CD4-positive, alpha-beta memory T cell (primary cell): ENCODE measurements at regions not wholly inside any gene's neighbourhood (a gene's known extent, or its start where the extent isn't known, plus 50 kb on each side); places are given as distances from the start of the nearest gene placed in this dataset.

Experiments
- CTCF ChIA-PET: fragments of 350-600 bp; sonication (Branson Sonifier 250); formaldehyde crosslinking; loops from one replicate; lab custom pipeline; 2021; ENCODE audit warnings: inconsistent platforms; ENCODE audit not compliant: partially characterized antibody; lab: Charles Lee
- POLR2A ChIA-PET: fragments of 350-600 bp; sonication (Branson Sonifier 250); formaldehyde crosslinking; loops from one replicate; lab custom pipeline; 2021; ENCODE audit not compliant: partially characterized antibody; lab: Charles Lee
- DNase-seq, 5 donors: peaks; one replicate each; pipeline versions ENCODE4 v3.0.0 to v3.0.0-alpha.2; 2020 to 2022; ENCODE audit warnings: mixed read lengths in 1 of 5
- H3K27ac ChIP-seq: one replicate; pipeline ENCODE4 v1.7.0; 2013; ENCODE audit warnings: low read depth, low read length
- H3K27me3 ChIP-seq: 2 replicates; pipeline ENCODE4 v1.7.0; 2013; ENCODE audit warnings: mild to moderate bottlenecking, low read length, moderate library complexity; ENCODE audit not compliant: insufficient read depth
- H3K36me3 ChIP-seq: 2 replicates; pipeline ENCODE4 v1.7.0; 2013; ENCODE audit warnings: mild to moderate bottlenecking, low read length, moderate library complexity; ENCODE audit not compliant: insufficient read depth
- H3K4me1 ChIP-seq: 2 replicates; pipeline ENCODE4 v1.7.0; 2013; ENCODE audit warnings: mild to moderate bottlenecking, low read length, moderate library complexity; ENCODE audit not compliant: insufficient read depth
- H3K4me3 ChIP-seq, 2 donors: one replicate each; pipeline ENCODE4 v1.7.0; 2013; ENCODE audit warnings: low read length in 2 of 2, mild to moderate bottlenecking in 1 of 2
- H3K9me3 ChIP-seq, 2 donors: one replicate each; pipeline ENCODE4 v1.7.0; 2013; ENCODE audit warnings: low read length in 2 of 2, control low read depth in 1 of 2; ENCODE audit not compliant: control insufficient read depth in 1 of 2
- H3K27ac Mint-ChIP-seq, 7 donors: one replicate each; pipeline ENCODE4 v1.8.0; 2020 to 2021; ENCODE audit warnings: mixed read lengths in 7 of 7, mild to moderate bottlenecking in 6 of 7, inconsistent platforms in 3 of 7, moderate library complexity in 3 of 7
- H3K27me3 Mint-ChIP-seq, 2 donors: one replicate each; pipeline ENCODE4 v1.8.0; 2020 to 2021; ENCODE audit warnings: mixed read lengths in 2 of 2
- H3K36me3 Mint-ChIP-seq, 2 donors: one replicate each; pipeline ENCODE4 v1.8.0; 2020 to 2021; ENCODE audit warnings: mixed read lengths in 2 of 2, inconsistent platforms in 1 of 2, mild to moderate bottlenecking in 1 of 2
- H3K4me1 Mint-ChIP-seq, 4 donors: one replicate each; pipeline ENCODE4 v1.8.0; 2020 to 2021; ENCODE audit warnings: mixed read lengths in 4 of 4, mild to moderate bottlenecking in 1 of 4
- H3K4me3 Mint-ChIP-seq, 8 donors: one replicate each; pipeline ENCODE4 v1.8.0; 2020 to 2021; ENCODE audit warnings: mixed read lengths in 8 of 8, mild to moderate bottlenecking in 7 of 8, moderate library complexity in 6 of 8, inconsistent platforms in 3 of 8
- H3K9me3 Mint-ChIP-seq, 8 donors: one replicate each; pipeline ENCODE4 v1.8.0; 2020 to 2021; ENCODE audit warnings: mixed read lengths in 8 of 8, mild to moderate bottlenecking in 5 of 8, inconsistent platforms in 3 of 8, moderate library complexity in 1 of 8
- intact Hi-C: fragments of 100-400 bp; cut with micrococcal nuclease; formaldehyde crosslinking; loops from one replicate; pipeline ENCODE4 v1.15.1; 2023

- DNase-seq, result no peak
- no peaks in the 10 kb centered on the region for H3K4me1 ChIP-seq
- ChIA-PET CTCF (no interaction called here), POLR2A (no interaction called here)
- no peaks in the 10 kb centered on the region for H3K36me3 Mint-ChIP-seq
- intact Hi-C loops, result no loop called here
- no peak overlapping the region for H3K27ac ChIP-seq
- H3K9me3 ChIP-seq, result no peaks in the 10 kb centered on the region
- no peaks in the 10 kb centered on the region for H3K4me1 Mint-ChIP-seq
- H3K27me3 ChIP-seq, result no peaks in the 10 kb centered on the region
- peaks cover 0 to 2% (median 0%) of the 10 kb centered on the region in 8 donors for H3K9me3 Mint-ChIP-seq
- H3K27ac Mint-ChIP-seq, result peak overlapping the region in 1 of 7 donors; percentile 55
- peaks cover 13 to 27% of the 10 kb centered on the region in 2 donors for H3K27me3 Mint-ChIP-seq
- H3K4me3 Mint-ChIP-seq, result no peak overlapping the region
- no peak overlapping the region for H3K4me3 ChIP-seq
- no peaks in the 10 kb centered on the region for H3K36me3 ChIP-seq
These were observed 271.5 kb upstream of the FOXQ1 start for GRCh38 chr6:1040393-1040792.

GRCh38 chr6:1039746-1040145, 272.2 kb upstream of the FOXQ1 start:
- no peaks in the 10 kb centered on the region for H3K27me3 ChIP-seq
- no peaks in the 10 kb centered on the region for H3K4me1 Mint-ChIP-seq
- peaks cover 15 to 24% of the 10 kb centered on the region in 2 donors for H3K27me3 Mint-ChIP-seq

GRCh38 chr6:1039191-1039590, 272.7 kb upstream of the FOXQ1 start:
- intact Hi-C loops, result no loop called here

More at GRCh38 chr6:1039746-1040145, 272.2 kb upstream of the FOXQ1 start:
- Histone ChIP-seq H3K27ac (no peak overlapping the region), H3K9me3 (no peaks in the 10 kb centered on the region), H3K4me1 (no peaks in the 10 kb centered on the region), H3K36me3 (no peaks in the 10 kb centered on the region), H3K4me3 (no peak overlapping the region)
- DNase-seq, result no peak
- no peaks in the 10 kb centered on the region for H3K9me3 Mint-ChIP-seq
- POLR2A ChIA-PET, result no interaction called here
- no peak overlapping the region for H3K27ac Mint-ChIP-seq
- H3K36me3 Mint-ChIP-seq, result no peaks in the 10 kb centered on the region
- intact Hi-C loops, result no loop called here
- CTCF ChIA-PET, result no interaction called here
- no peak overlapping the region for H3K4me3 Mint-ChIP-seq

GRCh38 chr6:1037430-1038202, 274.3 kb upstream of the FOXQ1 start:
- Histone ChIP-seq H3K27me3 (no peaks in the 10 kb centered on the region), H3K27ac (no peak overlapping the region), H3K4me1 (no peaks in the 10 kb centered on the region), H3K36me3 (no peaks in the 10 kb centered on the region), H3K4me3 (no peak overlapping the region), H3K9me3 (no peaks in the 10 kb centered on the region)
- Mint-ChIP-seq H3K27ac (no peak overlapping the region), H3K4me1 (no peaks in the 10 kb centered on the region), H3K36me3 (no peaks in the 10 kb centered on the region), H3K9me3 (no peaks in the 10 kb centered on the region), H3K4me3 (no peak overlapping the region), H3K27me3 (peaks cover 7 to 14% of the 10 kb centered on the region in 2 donors)
- intact Hi-C loops, result no loop called here
- no peak for DNase-seq
- POLR2A ChIA-PET, result no interaction called here
- CTCF ChIA-PET, result no interaction called here

More at GRCh38 chr6:1039191-1039590, 272.7 kb upstream of the FOXQ1 start:
- Histone ChIP-seq H3K27ac (no peak overlapping the region), H3K4me3 (no peak overlapping the region), H3K36me3 (no peaks in the 10 kb centered on the region), H3K4me1 (no peaks in the 10 kb centered on the region), H3K9me3 (no peaks in the 10 kb centered on the region), H3K27me3 (no peaks in the 10 kb centered on the region)
- ChIA-PET CTCF (no interaction called here), POLR2A (no interaction called here)
- H3K4me3 Mint-ChIP-seq, result no peak overlapping the region
- peaks cover 12 to 21% of the 10 kb centered on the region in 2 donors for H3K27me3 Mint-ChIP-seq
- H3K36me3 Mint-ChIP-seq, result no peaks in the 10 kb centered on the region
- H3K9me3 Mint-ChIP-seq, result no peaks in the 10 kb centered on the region
- H3K4me1 Mint-ChIP-seq, result no peaks in the 10 kb centered on the region
- DNase-seq, result no peak
- H3K27ac Mint-ChIP-seq, result no peak overlapping the region

GRCh38 chr6:1035401-1035800, 276.5 kb upstream of the FOXQ1 start:
- Histone ChIP-seq H3K4me3 (no peak overlapping the region), H3K27me3 (no peaks in the 10 kb centered on the region), H3K36me3 (no peaks in the 10 kb centered on the region), H3K27ac (no peak overlapping the region), H3K9me3 (no peaks in the 10 kb centered on the region), H3K4me1 (no peaks in the 10 kb centered on the region)
- H3K27me3 Mint-ChIP-seq, result peaks cover 5 to 7% of the 10 kb centered on the region in 2 donors
- intact Hi-C loops, result no loop called here
- no peaks in the 10 kb centered on the region for H3K36me3 Mint-ChIP-seq
- ChIA-PET CTCF (no interaction called here), POLR2A (no interaction called here)
- H3K9me3 Mint-ChIP-seq, result no peaks in the 10 kb centered on the region
- no peak overlapping the region for H3K27ac Mint-ChIP-seq
- no peak for DNase-seq
- no peaks in the 10 kb centered on the region for H3K4me1 Mint-ChIP-seq
- H3K4me3 Mint-ChIP-seq, result no peak overlapping the region

GRCh38 chr6:1031720-1032119, 280.2 kb upstream of the FOXQ1 start:
- no peak overlapping the region for H3K4me3 Mint-ChIP-seq
- POLR2A ChIA-PET, result no interaction called here
- no peak for DNase-seq
- Histone ChIP-seq H3K27me3 (no peaks in the 10 kb centered on the region), H3K4me1 (no peaks in the 10 kb centered on the region), H3K27ac (no peak overlapping the region), H3K36me3 (no peaks in the 10 kb centered on the region), H3K9me3 (no peaks in the 10 kb centered on the region), H3K4me3 (no peak overlapping the region)
- intact Hi-C loops, result no loop called here
- H3K27me3 Mint-ChIP-seq, result peaks cover 7% of the 10 kb centered on the region in 2 donors
- H3K9me3 Mint-ChIP-seq, result peaks cover 0 to 5% (median 0%) of the 10 kb centered on the region in 8 donors
- CTCF ChIA-PET, result no interaction called here
- H3K36me3 Mint-ChIP-seq, result no peaks in the 10 kb centered on the region
- H3K4me1 Mint-ChIP-seq, result no peaks in the 10 kb centered on the region
- no peak overlapping the region for H3K27ac Mint-ChIP-seq

GRCh38 chr6:1029141-1029540, 282.8 kb upstream of the FOXQ1 start:
- no peaks in the 10 kb centered on the region for H3K4me1 Mint-ChIP-seq
- Histone ChIP-seq H3K27ac (no peak overlapping the region), H3K36me3 (no peaks in the 10 kb centered on the region), H3K4me1 (no peaks in the 10 kb centered on the region), H3K4me3 (no peak overlapping the region), H3K27me3 (no peaks in the 10 kb centered on the region), H3K9me3 (no peaks in the 10 kb centered on the region)
- no peak for DNase-seq
- no peaks in the 10 kb centered on the region for H3K36me3 Mint-ChIP-seq
- H3K4me3 Mint-ChIP-seq, result no peak overlapping the region
- H3K27ac Mint-ChIP-seq, result no peak overlapping the region
- POLR2A ChIA-PET, result no interaction called here
- intact Hi-C loops, result no loop called here
- H3K9me3 Mint-ChIP-seq, result peaks cover 0 to 5% (median 0%) of the 10 kb centered on the region in 8 donors
- CTCF ChIA-PET, result no interaction called here
- H3K27me3 Mint-ChIP-seq, result peaks cover 3 to 11% of the 10 kb centered on the region in 2 donors
